ENCODE measurements at regions not wholly inside any gene's neighbourhood (a gene's known extent, or its start where the extent isn't known, plus 50 kb on each side); places are given as distances from the start of the nearest gene placed in this dataset.

DNA sequence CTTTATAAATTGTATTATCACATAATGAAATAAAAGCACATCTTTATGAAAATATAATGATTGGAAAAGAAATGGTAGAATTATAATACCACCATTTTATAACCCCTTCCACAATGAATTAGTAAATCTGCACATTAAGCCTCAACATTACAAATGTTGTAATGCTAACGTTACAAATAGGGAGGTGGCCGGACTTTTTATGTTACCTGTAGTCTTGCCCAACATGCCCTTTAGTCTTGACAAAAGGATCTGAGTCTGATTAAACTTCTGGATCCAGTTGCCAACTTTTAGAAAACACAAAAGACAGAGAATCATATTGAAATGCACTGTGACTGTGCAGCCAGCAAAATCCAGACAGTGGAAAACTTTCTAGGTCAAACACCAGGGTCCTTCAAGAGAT, 617.3 kb downstream of the KCNJ3 start:
- Mint-ChIP-seq H3K36me3 (no peaks in the 10 kb centered on the region), H3K4me1 (no peaks in the 10 kb centered on the region), H3K27ac (no peak overlapping the region), H3K9me3 (no peaks in the 10 kb centered on the region), H3K4me3 (no peak overlapping the region), H3K27me3 (ENCODE audit: low read depth) (peaks cover 20% of the 10 kb centered on the region)
- TF ChIP-seq, protein P1, sequence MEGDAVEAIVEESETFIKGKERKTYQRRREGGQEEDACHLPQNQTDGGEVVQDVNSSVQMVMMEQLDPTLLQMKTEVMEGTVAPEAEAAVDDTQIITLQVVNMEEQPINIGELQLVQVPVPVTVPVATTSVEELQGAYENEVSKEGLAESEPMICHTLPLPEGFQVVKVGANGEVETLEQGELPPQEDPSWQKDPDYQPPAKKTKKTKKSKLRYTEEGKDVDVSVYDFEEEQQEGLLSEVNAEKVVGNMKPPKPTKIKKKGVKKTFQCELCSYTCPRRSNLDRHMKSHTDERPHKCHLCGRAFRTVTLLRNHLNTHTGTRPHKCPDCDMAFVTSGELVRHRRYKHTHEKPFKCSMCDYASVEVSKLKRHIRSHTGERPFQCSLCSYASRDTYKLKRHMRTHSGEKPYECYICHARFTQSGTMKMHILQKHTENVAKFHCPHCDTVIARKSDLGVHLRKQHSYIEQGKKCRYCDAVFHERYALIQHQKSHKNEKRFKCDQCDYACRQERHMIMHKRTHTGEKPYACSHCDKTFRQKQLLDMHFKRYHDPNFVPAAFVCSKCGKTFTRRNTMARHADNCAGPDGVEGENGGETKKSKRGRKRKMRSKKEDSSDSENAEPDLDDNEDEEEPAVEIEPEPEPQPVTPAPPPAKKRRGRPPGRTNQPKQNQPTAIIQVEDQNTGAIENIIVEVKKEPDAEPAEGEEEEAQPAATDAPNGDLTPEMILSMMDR (IDR thresholded peaks at IDR 0.05; ENCODE audit: unreplicated experiment) = no peak
- DNase-seq (ENCODE audit: low spot score in 2 of 2, unreplicated experiment in 2 of 2) = no peak

- DNase-seq (ENCODE audit: low spot score in 2 of 2, unreplicated experiment in 2 of 2) = no peak
Measured at GRCh38 chr2:155310589-155310988, 612.1 kb downstream of the KCNJ3 start.

GRCh38 chr2:155309483-155309882, 611.0 kb downstream of the KCNJ3 start:
- Mint-ChIP-seq H3K4me3 (no peak overlapping the region), H3K9me3 (no peaks in the 10 kb centered on the region), H3K27me3 (ENCODE audit: low read depth) (no peaks in the 10 kb centered on the region), H3K4me1 (no peaks in the 10 kb centered on the region), H3K27ac (no peak overlapping the region), H3K36me3 (no peaks in the 10 kb centered on the region)
- no peak for DNase-seq (ENCODE audit: low spot score in 2 of 2, unreplicated experiment in 2 of 2)
- TF ChIP-seq, protein P1 (IDR thresholded peaks at IDR 0.05; ENCODE audit: unreplicated experiment) = no peak

More at GRCh38 chr2:155310589-155310988, 612.1 kb downstream of the KCNJ3 start:
- TF ChIP-seq, protein P1 (IDR thresholded peaks at IDR 0.05; ENCODE audit: unreplicated experiment) = peak; percentile 50
- H3K4me3 Mint-ChIP-seq = no peak overlapping the region
- no peak overlapping the region for H3K27ac Mint-ChIP-seq
- H3K9me3 Mint-ChIP-seq = no peaks in the 10 kb centered on the region
- H3K36me3 Mint-ChIP-seq = no peaks in the 10 kb centered on the region
- H3K4me1 Mint-ChIP-seq = no peaks in the 10 kb centered on the region
- no peaks in the 10 kb centered on the region for H3K27me3 Mint-ChIP-seq (ENCODE audit: low read depth)

DNA sequence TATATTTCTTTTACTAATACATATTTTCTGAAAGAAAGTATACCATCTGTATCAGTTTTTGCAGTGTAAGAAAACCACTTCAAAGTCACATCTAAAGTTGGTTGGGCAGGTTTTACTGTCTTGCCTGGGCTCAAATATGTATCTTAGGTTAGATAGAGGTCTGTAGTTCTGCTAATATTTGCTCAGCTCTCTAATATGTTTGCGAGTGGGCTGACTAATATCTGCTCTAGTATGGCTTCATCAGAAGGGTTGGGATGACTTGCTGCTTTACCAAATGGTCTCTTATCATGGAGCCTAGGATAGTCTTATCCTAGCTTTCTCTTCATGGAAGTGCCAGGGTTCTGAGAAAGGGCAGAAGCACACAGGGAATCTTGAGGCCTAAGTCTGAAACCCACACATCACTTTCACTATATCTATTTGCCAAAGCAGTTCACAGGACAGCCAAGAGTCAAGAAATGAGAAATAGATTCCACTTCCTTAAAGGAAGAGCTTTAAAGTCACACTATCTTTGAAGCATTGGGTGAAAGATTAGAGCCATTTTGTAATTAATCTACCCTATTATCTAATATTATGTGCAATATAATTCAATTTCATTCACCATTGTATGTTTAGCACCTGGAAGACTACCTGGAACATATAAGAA, 610.0 kb downstream of the KCNJ3 start:
- H3K27ac Mint-ChIP-seq = no peak overlapping the region
- no peaks in the 10 kb centered on the region for H3K9me3 Mint-ChIP-seq
- TF ChIP-seq, protein P1 (IDR thresholded peaks at IDR 0.05; ENCODE audit: unreplicated experiment) = no peak
- no peak overlapping the region for H3K4me3 Mint-ChIP-seq
- H3K36me3 Mint-ChIP-seq = no peaks in the 10 kb centered on the region
- no peaks in the 10 kb centered on the region for H3K4me1 Mint-ChIP-seq
- H3K27me3 Mint-ChIP-seq (ENCODE audit: low read depth) = no peaks in the 10 kb centered on the region
- DNase-seq (ENCODE audit: low spot score in 2 of 2, unreplicated experiment in 2 of 2) = no peak

DNA sequence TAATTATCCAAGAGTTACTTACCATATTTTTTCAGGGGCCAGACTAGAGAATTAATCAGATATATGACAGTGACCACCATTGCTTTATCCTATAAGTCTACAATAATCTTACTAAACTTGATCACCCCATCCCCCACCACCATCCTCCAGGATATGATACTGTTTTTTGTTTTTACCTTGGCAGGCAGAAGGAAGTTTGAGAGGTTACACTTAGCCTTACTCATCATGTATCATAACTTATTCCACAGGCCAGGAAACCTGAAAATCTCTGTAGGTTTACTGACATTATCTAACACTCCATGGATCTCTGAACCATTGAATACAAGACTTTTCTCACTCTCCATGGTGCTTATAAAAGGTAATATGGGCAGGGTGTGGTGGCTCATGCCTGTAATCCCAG, 602.7 kb downstream of the KCNJ3 start:
- Mint-ChIP-seq H3K27me3 (ENCODE audit: low read depth) (no peaks in the 10 kb centered on the region), H3K4me3 (no peak overlapping the region), H3K4me1 (no peaks in the 10 kb centered on the region), H3K9me3 (no peaks in the 10 kb centered on the region), H3K36me3 (no peaks in the 10 kb centered on the region), H3K27ac (no peak overlapping the region)
- TF ChIP-seq, protein P1 (IDR thresholded peaks at IDR 0.05; ENCODE audit: unreplicated experiment) = no peak
- DNase-seq (ENCODE audit: low spot score in 2 of 2, unreplicated experiment in 2 of 2) = no peak

- Mint-ChIP-seq H3K9me3 (no peaks in the 10 kb centered on the region), H3K4me1 (no peaks in the 10 kb centered on the region), H3K27me3 (ENCODE audit: low read depth) (peaks cover 9% of the 10 kb centered on the region), H3K4me3 (no peak overlapping the region), H3K27ac (no peak overlapping the region), H3K36me3 (no peaks in the 10 kb centered on the region)
- no peak for DNase-seq (ENCODE audit: low spot score in 2 of 2, unreplicated experiment in 2 of 2)
- TF ChIP-seq, protein P1 (IDR thresholded peaks at IDR 0.05; ENCODE audit: unreplicated experiment) = no peak
Measured at GRCh38 chr2:155298001-155298400, 599.5 kb downstream of the KCNJ3 start.

Data from mesothelial cell of epicardium (in vitro differentiated cells).